Epithelial cell of prostate (primary cell): ENCODE measurements at regions not wholly inside any gene's neighbourhood (a gene's known extent, or its start where the extent isn't known, plus 50 kb on each side); places are given as distances from the start of the nearest gene placed in this dataset.

Experiments
- DNase-seq: peaks from one replicate; pipeline ENCODE4 v3.0.0-alpha.2; 2011; ENCODE audit warnings: low read depth, low spot score
- H3K27ac ChIP-seq: fragments of 450-650 bp; 2 replicates; pipeline ENCODE4 v1.5.1; 2017; ENCODE audit warnings: mild to moderate bottlenecking

GRCh38 chr12:123043536-123044001, 63.1 kb downstream of the ARL6IP4 start:
- DNase-seq = peak; percentile 46
- no peak overlapping the region for H3K27ac ChIP-seq

GRCh38 chr12:123042833-123043232, 62.4 kb downstream of the ARL6IP4 start:
- H3K27ac ChIP-seq = no peak overlapping the region
- DNase-seq = no peak

GRCh38 chr12:123041811-123042655, 61.6 kb downstream of the ARL6IP4 start:
- DNase-seq = no peak
- H3K27ac ChIP-seq = no peak overlapping the region

GRCh38 chr12:123041042-123041531, 60.6 kb downstream of the ARL6IP4 start:
- H3K27ac ChIP-seq = no peak overlapping the region
- DNase-seq = no peak

GRCh38 chr12:123040106-123040505, 59.6 kb downstream of the ARL6IP4 start:
- DNase-seq = no peak
- no peak overlapping the region for H3K27ac ChIP-seq

- DNase-seq = no peak
- H3K27ac ChIP-seq = no peak overlapping the region
Measured at GRCh38 chr12:123038966-123039365, 58.5 kb downstream of the ARL6IP4 start.

- no peak for DNase-seq
- H3K27ac ChIP-seq = no peak overlapping the region
Measured at GRCh38 chr12:123038486-123038885, 58.0 kb downstream of the ARL6IP4 start.

GRCh38 chr12:123037791-123038190, 57.3 kb downstream of the ARL6IP4 start:
- DNase-seq = no peak
- H3K27ac ChIP-seq = no peak overlapping the region

- DNase-seq = no peak
- H3K27ac ChIP-seq = no peak overlapping the region
Measured at GRCh38 chr12:123036466-123037285, 56.2 kb downstream of the ARL6IP4 start.

- no peak overlapping the region for H3K27ac ChIP-seq
- DNase-seq = no peak
Measured at GRCh38 chr12:123035841-123036240, 55.4 kb downstream of the ARL6IP4 start.

- H3K27ac ChIP-seq = peak overlapping the region; percentile 9
- DNase-seq = peak; percentile 63
Measured at GRCh38 chr12:123034865-123035264, 54.4 kb downstream of the ARL6IP4 start.

- no peak for DNase-seq
- H3K27ac ChIP-seq = no peak overlapping the region
Measured at GRCh38 chr12:123034022-123034541, 53.6 kb downstream of the ARL6IP4 start.

- H3K27ac ChIP-seq = no peak overlapping the region
- DNase-seq = no peak
Measured at GRCh38 chr12:123033392-123034021, 53.0 kb downstream of the ARL6IP4 start.

- no peak for DNase-seq
- H3K27ac ChIP-seq = no peak overlapping the region
Measured at GRCh38 chr12:123032736-123033391, 52.4 kb downstream of the ARL6IP4 start.
